HG03066 (cell line): ENCODE measurements at regions not wholly inside any gene's neighbourhood (a gene's known extent, or its start where the extent isn't known, plus 50 kb on each side); places are given as distances from the start of the nearest gene placed in this dataset.
"Not testable (repeated sequence)": the region's sequence is repeated elsewhere in the genome, so short reads cannot be mapped to it uniquely, and the experiment has no call there.

Experiments used
- ATAC-seq: cut with Tn5 transposase; IDR thresholded peaks from one replicate; pipeline ENCODE4 v1.9.1; 2021; ENCODE audit warnings: low read depth; ENCODE audit not compliant: unreplicated experiment

DNA sequence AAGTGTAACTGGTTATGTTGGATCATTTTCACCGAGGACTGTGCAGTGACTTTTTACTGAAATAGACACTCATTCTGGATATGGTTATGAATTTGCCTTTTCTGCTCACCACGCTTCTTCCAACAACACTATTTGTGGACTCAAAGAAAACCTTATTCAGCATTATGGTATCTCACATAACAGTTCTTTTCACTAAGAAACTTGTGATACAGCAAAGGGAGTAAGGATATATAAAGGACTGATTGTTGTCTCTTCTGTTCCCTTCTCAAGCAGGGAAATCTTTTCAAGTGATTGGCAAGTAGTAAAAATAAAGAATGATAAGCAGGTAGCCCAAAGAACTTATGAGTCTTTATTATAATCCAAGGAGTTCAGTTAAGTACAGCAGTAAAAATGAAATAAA is 131.5 kb upstream of the SV2C start:
- no peak for ATAC-seq

GRCh38 chr5:75951158-75951557 is 132.0 kb upstream of the SV2C start:
- no peak for ATAC-seq

DNA sequence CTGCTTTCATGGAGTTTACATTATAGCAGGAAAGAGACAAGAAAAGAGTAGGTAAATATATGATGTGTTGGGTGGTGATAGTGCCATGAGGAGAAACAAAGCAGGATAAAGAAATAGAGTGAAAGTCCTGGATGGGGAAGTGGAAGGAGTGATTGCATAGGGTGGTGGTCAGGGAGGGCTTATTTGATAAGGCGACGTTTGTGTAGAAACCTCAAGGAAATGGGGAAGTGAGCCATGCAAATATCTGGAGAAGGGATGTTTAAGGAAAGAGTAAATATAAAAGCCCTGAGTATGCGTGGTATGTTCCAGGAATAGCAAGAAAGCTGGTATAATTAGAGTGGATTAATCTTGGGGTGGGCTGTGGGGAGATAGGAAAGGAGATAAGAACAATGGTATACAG is 134.7 kb upstream of the SV2C start:
- no peak for ATAC-seq

- ATAC-seq: no peak
Observed at GRCh38 chr5:75940418-75940817, 142.8 kb upstream of the SV2C start.

- ATAC-seq: no peak
Observed at GRCh38 chr5:75935572-75935971, 147.6 kb upstream of the SV2C start.

- no peak for ATAC-seq
Observed at GRCh38 chr5:75933489-75933888, 149.7 kb upstream of the SV2C start.

GRCh38 chr5:75931175-75931574 is 152.0 kb upstream of the SV2C start:
- ATAC-seq: no peak

DNA sequence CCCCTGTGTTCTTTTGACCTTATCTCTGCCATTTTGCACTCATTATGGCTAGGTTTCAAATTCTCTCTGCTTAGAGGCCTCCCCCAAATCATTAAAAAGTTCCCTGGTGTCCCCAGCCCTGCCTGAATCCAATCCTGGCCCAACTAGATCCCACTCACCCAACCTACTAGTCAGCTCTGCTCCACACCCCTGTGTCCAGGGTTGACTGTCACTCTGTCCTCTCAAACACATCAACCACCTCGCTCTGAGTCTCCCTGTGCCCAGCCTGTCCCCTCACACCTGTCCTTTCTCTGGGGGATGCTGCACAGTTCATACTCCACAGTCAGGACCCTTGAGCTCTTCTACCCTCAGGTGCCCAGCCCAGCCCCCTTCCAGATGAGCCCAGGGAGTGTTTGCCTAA is 154.2 kb upstream of the SV2C start:
- no peak for ATAC-seq

GRCh38 chr5:75922480-75922879 is 160.7 kb upstream of the SV2C start:
- no peak for ATAC-seq

DNA sequence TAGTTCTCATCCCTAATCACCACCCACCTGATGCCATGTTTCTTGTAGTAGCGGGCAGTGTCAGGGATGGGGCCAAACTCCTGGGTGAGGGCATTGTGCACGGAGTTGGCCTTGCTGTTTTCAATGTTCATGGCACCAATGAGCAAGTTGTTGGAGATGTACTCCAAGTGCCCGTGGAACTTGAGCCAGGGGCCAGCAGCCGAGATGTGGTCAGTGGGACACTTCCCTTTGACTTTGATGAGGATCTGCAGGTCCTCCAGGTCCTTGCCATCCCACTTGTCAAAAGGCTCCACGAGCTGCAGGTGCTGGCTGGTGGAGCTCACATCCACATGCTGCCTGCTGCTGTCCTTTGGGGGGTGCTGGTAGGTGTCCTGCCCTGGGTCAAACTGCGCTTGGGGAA is 162.2 kb upstream of the SV2C start:
- no peak for ATAC-seq

DNA sequence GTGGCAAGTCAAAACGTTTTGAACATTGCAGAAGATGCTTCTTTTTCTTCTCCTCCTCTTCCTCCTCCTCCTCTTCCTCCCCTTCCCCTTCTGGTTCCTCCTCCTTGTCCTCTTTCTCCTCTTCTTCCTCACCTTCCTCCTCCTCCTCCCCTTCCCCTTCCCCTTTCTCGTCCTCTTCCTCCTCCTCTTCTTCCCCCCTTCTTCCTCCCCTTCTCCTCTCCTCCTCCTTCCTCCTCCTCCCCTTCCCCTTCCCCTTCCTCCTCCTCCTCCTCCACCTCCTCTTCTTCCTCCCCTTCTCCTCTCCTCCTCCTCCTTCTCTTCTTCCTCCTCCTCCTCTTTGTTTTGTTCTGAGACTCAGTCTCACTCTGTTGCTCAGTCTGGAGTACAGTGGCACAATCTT is 167.0 kb upstream of the SV2C start:
- ATAC-seq: no peak

DNA sequence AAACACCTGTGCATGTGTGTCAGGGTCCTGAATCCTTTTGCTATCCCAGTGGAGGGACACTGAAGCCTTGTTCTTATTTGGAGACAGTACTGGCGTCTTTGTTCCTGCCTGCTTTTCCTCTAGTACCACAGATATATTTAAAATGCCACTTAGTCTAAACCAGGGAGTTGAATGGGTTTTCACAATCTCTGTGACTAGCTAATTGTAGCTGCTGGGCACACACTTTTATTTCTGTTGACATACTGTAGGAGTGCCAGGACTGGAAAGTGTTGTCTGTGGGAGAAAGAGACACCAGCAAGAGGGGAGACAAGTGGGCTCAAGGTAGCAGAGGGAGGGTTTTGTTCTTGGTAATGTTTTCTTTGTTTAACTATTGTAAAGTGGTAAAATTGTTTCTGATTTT is 174.0 kb upstream of the SV2C start:
- no peak for ATAC-seq

DNA sequence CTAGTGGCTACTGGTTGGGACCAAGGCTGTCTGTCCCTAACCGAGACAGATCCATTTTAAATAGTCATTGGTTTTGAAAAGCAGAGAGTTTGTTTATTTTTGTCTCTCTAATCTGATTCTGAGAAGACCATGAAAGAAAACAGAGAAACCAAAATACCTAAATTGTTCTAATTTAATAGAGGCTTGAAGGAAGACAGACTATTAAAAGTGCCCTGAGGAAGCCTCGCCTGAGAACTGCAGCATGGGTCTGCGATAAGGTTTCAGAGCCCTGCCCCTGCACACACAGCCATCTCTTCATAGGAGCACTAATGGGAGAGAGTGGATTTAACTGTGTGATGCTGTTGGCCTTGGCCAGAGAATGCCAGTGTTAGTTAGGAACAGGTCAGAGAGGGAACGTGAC is 175.5 kb upstream of the SV2C start:
- ATAC-seq: no peak

- no peak for ATAC-seq
Observed at GRCh38 chr5:75894482-75894881, 177.2 kb upstream of the POC5 start.

DNA sequence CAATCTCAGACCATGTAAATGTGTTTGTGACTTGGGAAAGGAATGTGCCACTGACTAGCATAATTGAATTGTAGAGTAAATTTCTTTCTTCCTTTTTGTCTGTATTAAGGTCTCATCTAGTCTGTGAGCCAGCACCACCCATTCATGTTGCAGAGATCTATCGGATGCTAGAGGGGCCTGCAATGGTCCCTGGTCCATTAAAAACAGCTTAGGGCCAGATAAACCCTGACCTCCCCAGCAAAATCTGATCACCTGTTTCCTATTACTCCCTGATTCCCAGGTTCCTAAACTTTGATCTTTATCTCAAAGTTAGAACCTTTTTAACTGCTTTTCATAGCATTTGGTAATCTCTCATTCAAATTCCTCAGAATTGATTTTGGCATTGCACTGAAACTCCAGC is 174.5 kb upstream of the POC5 start:
- no peak for ATAC-seq

DNA sequence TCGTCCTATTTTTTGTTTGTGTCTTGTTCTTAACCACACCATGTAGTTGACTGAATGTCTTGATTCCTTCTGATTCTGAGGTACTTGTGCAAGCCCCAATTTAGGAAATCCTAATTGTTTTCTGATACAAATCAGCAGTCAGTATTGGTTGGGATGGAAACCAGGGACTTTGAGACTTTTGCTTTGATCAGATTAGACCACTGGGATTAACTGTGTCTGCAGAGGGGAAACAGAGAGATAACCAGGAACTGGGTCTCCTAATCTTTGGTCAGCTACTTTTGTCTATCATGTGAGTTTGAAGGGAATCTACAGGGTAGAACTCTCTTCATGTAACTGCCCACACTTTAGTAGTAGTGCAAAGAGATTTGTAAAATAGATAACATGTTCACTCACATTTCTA is 173.8 kb upstream of the POC5 start:
- ATAC-seq: no peak

DNA sequence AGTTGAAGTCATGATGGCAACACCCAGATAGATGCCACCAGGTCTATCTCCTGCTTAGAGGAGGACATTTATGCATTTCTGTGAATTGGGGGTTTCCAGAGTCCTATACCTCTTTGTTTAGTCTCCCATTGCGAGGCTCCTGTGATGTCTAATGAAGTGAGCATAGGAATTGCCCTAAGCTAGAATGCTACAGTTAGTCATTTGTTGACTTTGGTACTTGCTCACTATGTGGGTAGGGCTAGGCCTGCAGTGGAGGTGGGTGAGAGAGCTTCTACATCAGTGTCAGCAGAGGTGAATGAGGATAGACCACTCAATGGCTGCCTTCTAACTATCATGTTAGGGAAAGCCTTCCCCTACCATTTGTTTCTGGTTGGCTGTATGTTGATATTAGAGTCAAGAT is 173.3 kb upstream of the POC5 start:
- no peak for ATAC-seq

GRCh38 chr5:75886706-75887105 is 169.5 kb upstream of the POC5 start:
- ATAC-seq: no peak

- no peak for ATAC-seq
Observed at GRCh38 chr5:75885849-75886596, 168.8 kb upstream of the POC5 start.

GRCh38 chr5:75885321-75885720 is 168.1 kb upstream of the POC5 start:
- ATAC-seq: no peak

DNA sequence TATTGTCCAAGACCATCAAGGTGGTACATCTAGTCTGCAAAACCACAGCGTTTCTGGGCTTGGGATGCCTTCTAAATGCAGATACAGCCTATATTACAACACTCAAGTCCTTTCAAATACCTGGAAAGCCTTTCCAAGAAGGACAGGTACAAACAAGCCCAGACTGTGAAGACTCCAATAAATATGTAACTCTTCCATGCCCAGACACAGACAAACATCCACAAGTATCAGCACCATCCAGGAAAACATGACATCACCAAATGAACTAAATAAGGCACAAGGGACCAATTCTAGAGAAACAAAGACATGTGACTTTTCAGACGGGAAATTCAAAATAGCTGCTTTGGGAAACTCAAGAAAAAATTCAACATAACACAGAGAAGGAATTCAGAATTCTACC is 152.7 kb upstream of the POC5 start:
- ATAC-seq: no peak

- ATAC-seq: no peak
Observed at GRCh38 chr5:75862872-75863271, 145.6 kb upstream of the POC5 start.

GRCh38 chr5:75859621-75860020 is 142.4 kb upstream of the POC5 start:
- not testable (repeated sequence) for ATAC-seq
